ENCODE measurements at regions not wholly inside any gene's neighbourhood (a gene's known extent, or its start where the extent isn't known, plus 50 kb on each side); places are given as distances from the start of the nearest gene placed in this dataset.

DNA sequence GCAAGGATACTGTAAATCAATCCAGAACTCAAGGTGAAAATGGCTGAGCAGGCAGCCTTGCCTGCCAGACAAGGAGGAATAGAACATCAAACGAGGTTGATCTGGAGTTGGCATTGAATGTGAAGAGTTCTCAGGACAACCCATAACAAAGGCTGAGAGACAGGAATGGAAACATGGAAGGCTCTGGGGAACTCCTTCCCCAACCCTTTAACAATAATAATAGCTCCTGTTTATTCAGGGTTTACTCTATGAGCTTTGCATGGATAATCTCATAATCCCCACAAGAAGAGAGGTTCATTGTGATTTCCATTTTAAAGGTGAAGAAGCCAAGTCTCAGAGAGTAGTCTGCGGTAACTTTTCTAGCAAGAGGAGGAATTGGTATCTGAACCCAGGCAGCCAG, 151.7 kb downstream of the SOD2 start:
- H3K27ac ChIP-seq (ENCODE audit: insufficient read length, low read depth, low read length): no peak overlapping the region
- H3K79me1 ChIP-seq (ENCODE audit: insufficient read depth, low read depth, low read length, poor library complexity, severe bottlenecking): no peaks in the 10 kb centered on the region
- H3K4me1 ChIP-seq (ENCODE audit: insufficient read depth, low read length): no peaks in the 10 kb centered on the region
- H3K9ac ChIP-seq (ENCODE audit: extremely low read depth, insufficient read length, low read length): no peak overlapping the region
- Mint-ChIP-seq H3K4me1 (peaks cover 10 to 17% of the 10 kb centered on the region in 2 experiments), H3K27ac (no peak overlapping the region), H3K4me3 (no peak overlapping the region), H3K27me3 (ENCODE audit: low read depth) (peaks cover 48% of the 10 kb centered on the region), H3K36me3 (ENCODE audit: insufficient read depth in 1 of 3, low read depth in 3 of 3) (no peaks in the 10 kb centered on the region), H3K9me3 (peaks cover 3 to 11% of the 10 kb centered on the region in 2 experiments; a peak in 3 of 5 replicates)
- H3K27me3 ChIP-seq (ENCODE audit: insufficient read depth, low read length): no peaks in the 10 kb centered on the region
- H3K79me2 ChIP-seq (ENCODE audit: insufficient read depth, low read length): no peaks in the 10 kb centered on the region
- no peak overlapping the region for H2BK12ac ChIP-seq (ENCODE audit: insufficient read length, low read depth, low read length)
- H4K5ac ChIP-seq (ENCODE audit: insufficient read length, low read depth, low read length): no peak overlapping the region
- no peak overlapping the region for H2AFZ ChIP-seq (ENCODE audit: low read length)
- no peak overlapping the region for H2BK15ac ChIP-seq (ENCODE audit: low read depth, low read length)
- no peak overlapping the region for H3K4me2 ChIP-seq (ENCODE audit: insufficient read depth, insufficient read length, low read length)
- H3K14ac ChIP-seq (ENCODE audit: insufficient read depth, low read length): no peak overlapping the region
- TF ChIP-seq CTCF (conservative IDR thresholded peaks at IDR 0.05): no peak
- WGBS (ENCODE audit: extremely low coverage, insufficient read length, low lambda C conversion rate): no CpG with 5 or more reads among the region's 2 CpGs
- no peak overlapping the region for H4K91ac ChIP-seq (ENCODE audit: insufficient read length, low read depth, low read length)
- no peak overlapping the region for H3T11ph ChIP-seq (ENCODE audit: low read length)
- no peak overlapping the region for H3K4ac ChIP-seq (ENCODE audit: low read depth, low read length)
- no peak overlapping the region for H3K56ac ChIP-seq (ENCODE audit: insufficient read length, low read depth, low read length)
- no peaks in the 10 kb centered on the region for H3K23me2 ChIP-seq (ENCODE audit: insufficient read length, low read depth, low read length, poor library complexity, severe bottlenecking)
- H3K23ac ChIP-seq (ENCODE audit: insufficient read length, low read depth, low read length): no peak overlapping the region
- no peaks in the 10 kb centered on the region for H3K9me3 ChIP-seq (ENCODE audit: control insufficient read depth, low read depth, low read length)
- H2BK120ac ChIP-seq (ENCODE audit: low read depth, low read length, poor library complexity, severe bottlenecking): no peak overlapping the region
- H2BK20ac ChIP-seq (ENCODE audit: low read depth, low read length, poor library complexity, severe bottlenecking): no peak overlapping the region
- no peak overlapping the region for H3K18ac ChIP-seq (ENCODE audit: insufficient read length, low read depth, low read length)
- no peaks in the 10 kb centered on the region for H4K20me1 ChIP-seq (ENCODE audit: control insufficient read depth, insufficient read depth, insufficient read length)
- H2BK5ac ChIP-seq (ENCODE audit: insufficient read length, low read length): no peak overlapping the region
- no peak overlapping the region for H4K8ac ChIP-seq (replicated peaks; ENCODE audit: insufficient read length, low read depth, low read length)
- no peak overlapping the region for H2AK5ac ChIP-seq (ENCODE audit: insufficient read length, low read length)
- no peak for DNase-seq

All from H9 (cell line).